Hepatocyte (in vitro differentiated cells): ENCODE measurements at regions not wholly inside any gene's neighbourhood (a gene's known extent, or its start where the extent isn't known, plus 50 kb on each side); places are given as distances from the start of the nearest gene placed in this dataset.

Experiments used
- DNase-seq: peaks from one replicate; pipeline ENCODE4 v3.0.0-alpha.2; 2016; ENCODE audit warnings: low spot score
- H2AFZ ChIP-seq: fragments of 200-600 bp; sonication (generic); 2 replicates; pipeline ENCODE4 v1.6.0; 2016; ENCODE audit warnings: antibody characterized with exemption, mild to moderate bottlenecking
- H3K27ac ChIP-seq: fragments of 200-600 bp; sonication (generic); 2 replicates; pipeline ENCODE4 v1.5.1; 2016; ENCODE audit warnings: mild to moderate bottlenecking
- H3K27me3 ChIP-seq: fragments of 200-600 bp; sonication (generic); 2 replicates; pipeline ENCODE4 v1.6.1; 2016
- H3K36me3 ChIP-seq: fragments of 200-600 bp; sonication (generic); replicated peaks from 2 replicates; pipeline ENCODE4 v1.5.1; 2016; ENCODE audit warnings: low read depth; ENCODE audit not compliant: insufficient read depth
- H3K4me1 ChIP-seq: fragments of 200-600 bp; sonication (generic); 2 replicates; pipeline ENCODE4 v1.5.1; 2016; ENCODE audit warnings: mild to moderate bottlenecking, moderate library complexity; ENCODE audit not compliant: insufficient read depth
- H3K4me2 ChIP-seq: fragments of 200-600 bp; sonication (generic); 2 replicates; pipeline ENCODE4 v1.6.0; 2016
- H3K4me3 ChIP-seq: fragments of 200-600 bp; sonication (generic); 2 replicates; pipeline ENCODE4 v1.5.1; 2016; ENCODE audit warnings: mild to moderate bottlenecking
- H3K79me2 ChIP-seq: fragments of 200-600 bp; sonication (generic); 2 replicates; pipeline ENCODE4 v1.6.0; 2017; ENCODE audit warnings: mild to moderate bottlenecking
- H3K9me2 ChIP-seq: fragments of 200-600 bp; sonication (generic); replicated peaks from 2 replicates; pipeline ENCODE4 v1.6.0; 2017; ENCODE audit warnings: mild to moderate bottlenecking; ENCODE audit not compliant: insufficient read depth
- H3K9me3 ChIP-seq: fragments of 200-600 bp; sonication (generic); 2 replicates; pipeline ENCODE4 v1.5.1; 2016; ENCODE audit warnings: low read depth, mild to moderate bottlenecking
- H4K20me1 ChIP-seq: fragments of 200-600 bp; sonication (generic); 2 replicates; pipeline ENCODE4 v1.6.0; 2016; ENCODE audit warnings: mild to moderate bottlenecking; ENCODE audit not compliant: insufficient read depth, poor library complexity, severe bottlenecking
- CTCF ChIP-seq: fragments of 200-600 bp; sonication (generic); IDR thresholded peaks from 2 replicates; pipeline ENCODE4 v1.5.1; 2016; ENCODE audit warnings: antibody characterized with exemption, mild to moderate bottlenecking; ENCODE audit not compliant: poor library complexity
- EZH2 ChIP-seq: fragments of 200-600 bp; sonication (generic); IDR thresholded peaks from 2 replicates; pipeline ENCODE4 v1.6.1; 2016; ENCODE audit warnings: antibody characterized with exemption, mild to moderate bottlenecking, borderline replicate concordance
- EZH2phosphoT487 ChIP-seq: fragments of 200-600 bp; sonication (generic); IDR thresholded peaks from one replicate; pipeline ENCODE4 v1.6.1; 2018; ENCODE audit warnings: antibody characterized with exemption, mild to moderate bottlenecking, low read depth, moderate library complexity; ENCODE audit not compliant: unreplicated experiment, severe bottlenecking
- WGBS: methylation state at CpG from one replicate; pipeline ENCODE4 v1.1.6; 2016; ENCODE audit warnings: low lambda C conversion rate; ENCODE audit errors: missing lambda C conversion rate; 5-methylcytosine and 5-hydroxymethylcytosine counted together

GRCh38 chr15:68497206-68497910, 65.4 kb upstream of the ITGA11 start:
- no peak overlapping the region for H3K4me3 ChIP-seq
- H3K9me3 ChIP-seq = no peaks in the 10 kb centered on the region
- TF ChIP-seq EZH2 (no peak), CTCF (no peak), EZH2phosphoT487 (no peak)
- no peaks in the 10 kb centered on the region for H3K4me1 ChIP-seq
- H3K79me2 ChIP-seq = no peaks in the 10 kb centered on the region
- no peak overlapping the region for H2AFZ ChIP-seq
- H3K9me2 ChIP-seq = no peaks in the 10 kb centered on the region
- H3K27me3 ChIP-seq = no peaks in the 10 kb centered on the region
- H3K36me3 ChIP-seq = no peaks in the 10 kb centered on the region
- DNase-seq = no peak
- no peak overlapping the region for H3K27ac ChIP-seq
- WGBS = 38% methylated on average over 5 of the region's 5 CpGs
- H4K20me1 ChIP-seq = no peaks in the 10 kb centered on the region
- no peak overlapping the region for H3K4me2 ChIP-seq

- no peaks in the 10 kb centered on the region for H3K9me2 ChIP-seq
- 94% methylated on average over 2 of the region's 2 CpGs for WGBS
- H3K36me3 ChIP-seq = no peaks in the 10 kb centered on the region
- no peaks in the 10 kb centered on the region for H3K27me3 ChIP-seq
- H4K20me1 ChIP-seq = no peaks in the 10 kb centered on the region
- H3K9me3 ChIP-seq = no peaks in the 10 kb centered on the region
- no peaks in the 10 kb centered on the region for H3K79me2 ChIP-seq
- H3K27ac ChIP-seq = no peak overlapping the region
- DNase-seq = no peak
- no peak overlapping the region for H3K4me2 ChIP-seq
- TF ChIP-seq CTCF (no peak), EZH2phosphoT487 (no peak), EZH2 (no peak)
- H3K4me3 ChIP-seq = no peak overlapping the region
- no peak overlapping the region for H2AFZ ChIP-seq
- H3K4me1 ChIP-seq = no peaks in the 10 kb centered on the region
Observed at GRCh38 chr15:68498076-68498475, 66.1 kb upstream of the ITGA11 start.

- H3K27ac ChIP-seq = no peak overlapping the region
- H3K4me2 ChIP-seq = no peak overlapping the region
- H3K9me2 ChIP-seq = no peaks in the 10 kb centered on the region
- no peak for DNase-seq
- TF ChIP-seq CTCF (no peak), EZH2 (no peak)
- H4K20me1 ChIP-seq = no peaks in the 10 kb centered on the region
- no peaks in the 10 kb centered on the region for H3K9me3 ChIP-seq
- H3K4me3 ChIP-seq = no peak overlapping the region
- H3K27me3 ChIP-seq = no peaks in the 10 kb centered on the region
- no peaks in the 10 kb centered on the region for H3K36me3 ChIP-seq
- no peak overlapping the region for H2AFZ ChIP-seq
- H3K4me1 ChIP-seq = no peaks in the 10 kb centered on the region
- WGBS = 66% methylated on average over 5 of the region's 5 CpGs
- H3K79me2 ChIP-seq = no peaks in the 10 kb centered on the region
Observed at GRCh38 chr15:68499620-68500312, 67.8 kb upstream of the ITGA11 start.
